SK-N-SH (cell line): ENCODE measurements at regions not wholly inside any gene's neighbourhood (a gene's known extent, or its start where the extent isn't known, plus 50 kb on each side); places are given as distances from the start of the nearest gene placed in this dataset.

Experiments
- CTCF ChIA-PET: fragments of 300-600, 350-600 bp; formaldehyde crosslinking; extraction: SDS; loops from one replicate; lab custom pipeline; 2021; lab: Yijun Ruan, JAX
- POLR2A ChIA-PET: fragments of 350-600 bp; sonication (Branson Sonifier 250); formaldehyde crosslinking; extraction: SDS; loops from one replicate; lab custom pipeline; 2020; ENCODE audit warnings: antibody characterized with exemption, inconsistent platforms; lab: Yijun Ruan, JAX
- DNase-seq: peaks from one replicate; pipeline ENCODE4 v3.0.0; 2012
- H2AFZ ChIP-seq: fragments of 200-600 bp; sonication (generic); 2 replicates; pipeline ENCODE4 v1.8.1; 2016; ENCODE audit warnings: antibody characterized with exemption, mild to moderate bottlenecking, low read depth
- H3F3A ChIP-seq: fragments of 200-600 bp; sonication (generic); replicated peaks from 2 replicates; pipeline ENCODE3; 2016; ENCODE audit warnings: antibody characterized with exemption, mild to moderate bottlenecking; ENCODE audit not compliant: insufficient read depth
- H3K27ac ChIP-seq, 2 experiments: fragments of 200-500 bp in 1 of 2; fragments of 200-600 bp in 1 of 2; sonication (Bioruptor generic) in 1 of 2; sonication (generic), shearing (Covaris generic) in 1 of 2; 2 replicates each; pipeline versions ENCODE4 v1.5.1 to v1.6.1; 2014 to 2016; ENCODE audit warnings: low read depth in 2 of 2, inconsistent platforms in 1 of 2, low read length in 1 of 2, mild to moderate bottlenecking in 1 of 2, mixed read lengths in 1 of 2
- H3K27me3 ChIP-seq: fragments of 200-600 bp; sonication (generic), shearing (Covaris generic); 2 replicates; pipeline ENCODE4 v1.6.1; 2016; ENCODE audit warnings: mixed run types; ENCODE audit not compliant: insufficient read depth
- H3K36me3 ChIP-seq, 2 experiments: fragments of 200-500 bp in 1 of 2; fragments of 200-600 bp in 1 of 2; sonication (Bioruptor generic) in 1 of 2; sonication (generic) in 1 of 2; replicated peaks in 1 of 2; 2 replicates each; pipeline versions ENCODE3 to v1.5.1; 2014 to 2016; ENCODE audit warnings: low read length in 1 of 2, mild to moderate bottlenecking in 1 of 2; ENCODE audit not compliant: insufficient read depth in 2 of 2, control insufficient read depth in 1 of 2
- H3K4me1 ChIP-seq, 2 experiments: fragments of 200-500 bp in 1 of 2; fragments of 200-600 bp in 1 of 2; sonication (Bioruptor generic) in 1 of 2; sonication (generic), shearing (Covaris generic) in 1 of 2; 2 replicates each; pipeline versions ENCODE4 v1.5.1 to v1.6.1; 2014 to 2016; ENCODE audit warnings: low read depth in 1 of 2, low read length in 1 of 2, mixed run types in 1 of 2; ENCODE audit not compliant: insufficient read depth in 2 of 2, control insufficient read depth in 1 of 2
- H3K4me2 ChIP-seq: fragments of 200-600 bp; sonication (generic), shearing (Covaris generic); 2 replicates; pipeline ENCODE4 v1.6.1; 2017; ENCODE audit warnings: mixed run types
- H3K4me3 ChIP-seq, 2 experiments: fragments of 200-500 bp in 1 of 2; fragments of 200-600 bp in 1 of 2; sonication (Bioruptor generic) in 1 of 2; sonication (generic), shearing (Covaris generic) in 1 of 2; 2 replicates each; pipeline versions ENCODE4 v1.5.1 to v1.8.1; 2014 to 2016; ENCODE audit warnings: low read depth in 2 of 2, inconsistent platforms in 1 of 2, low read length in 1 of 2, mild to moderate bottlenecking in 1 of 2, mixed read lengths in 1 of 2, moderate library complexity in 1 of 2
- H3K79me2 ChIP-seq: fragments of 200-600 bp; sonication (generic); 2 replicates; pipeline ENCODE4 v1.8.1; 2017; ENCODE audit warnings: mild to moderate bottlenecking; ENCODE audit not compliant: insufficient read depth
- H3K9ac ChIP-seq: fragments of 200-600 bp; sonication (generic); 2 replicates; pipeline ENCODE4 v1.6.1; 2017; ENCODE audit warnings: mixed run types
- H3K9me2 ChIP-seq: fragments of 200-600 bp; sonication (generic); 2 replicates; pipeline ENCODE4 v1.6.1; 2017; ENCODE audit warnings: mixed run types
- H3K9me3 ChIP-seq: fragments of 200-600 bp; sonication (generic); 2 replicates; pipeline ENCODE4 v1.6.1; 2017; ENCODE audit warnings: mixed run types, mild to moderate bottlenecking, moderate library complexity
- H4K20me1 ChIP-seq: fragments of 200-600 bp; sonication (generic); 2 replicates; pipeline ENCODE4 v1.6.1; 2017; ENCODE audit warnings: mild to moderate bottlenecking, mixed run types; ENCODE audit not compliant: insufficient read depth
- CHD2 ChIP-seq: fragments of 150-350 bp; IDR thresholded peaks from 2 replicates; pipeline ENCODE4 v1.6.1; 2018; ENCODE audit warnings: low read length; ENCODE audit not compliant: partially characterized antibody
- ELF1 ChIP-seq: IDR thresholded peaks from 2 replicates; pipeline ENCODE4 v1.4.0; 2012
- EP300 ChIP-seq, 2 experiments: IDR thresholded peaks; 2 replicates each; pipeline versions ENCODE4 v1.4.0 to v1.6.1; 2012; ENCODE audit warnings: borderline replicate concordance in 1 of 2, low read depth in 1 of 2, low read length in 1 of 2
- EZH2phosphoT487 ChIP-seq: fragments of 200-600 bp; sonication (generic); IDR thresholded peaks from 2 replicates; pipeline ENCODE4 v1.6.1; 2017; ENCODE audit warnings: low read depth, mixed run types, mild to moderate bottlenecking, antibody characterized with exemption, moderate library complexity, borderline replicate concordance
- FOSL2 ChIP-seq: IDR thresholded peaks from 2 replicates; pipeline ENCODE4 v1.4.0; 2012; ENCODE audit warnings: low read depth, mild to moderate bottlenecking, moderate library complexity, borderline replicate concordance
- FOXJ3 ChIP-seq: sonication (generic); formaldehyde crosslinking; IDR thresholded peaks from 2 replicates; pipeline ENCODE4 v1.5.1; 2020; ENCODE audit warnings: mild to moderate bottlenecking, missing genetic modification reagents
- FOXM1 ChIP-seq: IDR thresholded peaks from 2 replicates; pipeline ENCODE4 v1.4.0; 2012; ENCODE audit warnings: low read depth, mild to moderate bottlenecking
- GATA2 ChIP-seq: sonication (generic); formaldehyde crosslinking; IDR thresholded peaks from 2 replicates; pipeline ENCODE4 v1.5.0; 2020; ENCODE audit warnings: mild to moderate bottlenecking, missing genetic modification reagents
- JUND ChIP-seq: IDR thresholded peaks from 2 replicates; pipeline ENCODE4 v1.4.0; 2012
- MEF2A ChIP-seq: IDR thresholded peaks from 2 replicates; pipeline ENCODE4 v1.4.0; 2012; ENCODE audit warnings: low read depth, borderline replicate concordance
- NRF1 ChIP-seq: IDR thresholded peaks from 2 replicates; pipeline ENCODE4 v1.6.1; 2012; ENCODE audit warnings: low read depth, mild to moderate bottlenecking, low read length
- POLR2AphosphoS5 ChIP-seq: IDR thresholded peaks from 2 replicates; pipeline ENCODE4 v1.6.1; 2012; ENCODE audit warnings: low read depth, low read length
- RXRA ChIP-seq: IDR thresholded peaks from 2 replicates; pipeline ENCODE4 v1.4.0; 2012; ENCODE audit warnings: low read depth, mild to moderate bottlenecking, borderline replicate concordance
- SMC3 ChIP-seq: IDR thresholded peaks from 2 replicates; pipeline ENCODE4 v1.6.1; 2012; ENCODE audit warnings: low read depth, low read length, improper control_type of control experiment
- TAF1 ChIP-seq: IDR thresholded peaks from 2 replicates; pipeline ENCODE4 v1.6.1; 2012; ENCODE audit warnings: low read depth, mild to moderate bottlenecking, low read length, moderate library complexity, borderline replicate concordance
- TCF12 ChIP-seq: IDR thresholded peaks from 2 replicates; pipeline ENCODE4 v1.4.0; 2012
- WGBS: methylation state at CpG from one replicate; pipeline ENCODE4 v1.1.6; 2017; ENCODE audit warnings: low lambda C conversion rate; 5-methylcytosine and 5-hydroxymethylcytosine counted together
- TF ChIP-seq, protein P1 (sequence below): IDR thresholded peaks from 2 replicates; pipeline ENCODE4; 2012
- TF ChIP-seq, protein P2 (sequence below): IDR thresholded peaks from 2 replicates; pipeline ENCODE4 v1.4.0; 2012; ENCODE audit warnings: low read depth
- TF ChIP-seq, protein P3 (sequence below): fragments of 150-350 bp; IDR thresholded peaks from 2 replicates; pipeline ENCODE4 v1.6.1; 2017; ENCODE audit warnings: antibody characterized with exemption, low read length, low read depth, borderline replicate concordance
- TF ChIP-seq, protein P4 (sequence below): IDR thresholded peaks from 2 replicates; pipeline ENCODE4 v1.4.0; 2012; ENCODE audit warnings: low read depth, borderline replicate concordance
- TF ChIP-seq, protein P5 (sequence below): IDR thresholded peaks from 2 replicates; pipeline ENCODE4 v1.4.0; 2012; ENCODE audit warnings: low read depth, borderline replicate concordance

DNA sequence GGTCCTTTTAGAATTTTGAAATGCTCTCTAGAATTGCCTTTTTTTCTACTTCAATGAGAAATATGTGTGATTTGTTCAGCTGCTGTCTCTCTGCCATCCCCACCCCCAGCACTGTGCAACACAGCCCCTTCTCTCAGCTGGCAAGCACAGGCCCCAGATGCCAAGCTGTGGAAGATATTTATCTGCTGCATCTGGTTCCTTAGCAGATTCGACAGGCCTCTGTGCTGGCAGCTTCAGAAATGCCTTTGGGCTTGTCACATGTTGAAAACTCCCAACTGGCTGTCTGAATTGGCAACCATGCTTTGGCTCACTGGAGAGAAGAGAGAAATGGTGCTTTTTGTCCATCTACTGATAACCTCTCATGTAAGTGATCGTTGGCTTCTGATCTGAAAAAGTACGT, 206.7 kb upstream of the C1orf87 start (continued):
- TF ChIP-seq EP300 (IDR thresholded peaks at IDR 0.05; ENCODE audit: borderline replicate concordance in 1 of 2, low read depth in 1 of 2, low read length in 1 of 2): peak in 1 of 2 experiments; percentile 99; a peak in 3 of 4 replicates
- 0 out of 2 replicates have a peak, but pooled peaks have one; percentile 21 for TF ChIP-seq JUND
- no peak for TF ChIP-seq TAF1
- TF ChIP-seq, protein P1, sequence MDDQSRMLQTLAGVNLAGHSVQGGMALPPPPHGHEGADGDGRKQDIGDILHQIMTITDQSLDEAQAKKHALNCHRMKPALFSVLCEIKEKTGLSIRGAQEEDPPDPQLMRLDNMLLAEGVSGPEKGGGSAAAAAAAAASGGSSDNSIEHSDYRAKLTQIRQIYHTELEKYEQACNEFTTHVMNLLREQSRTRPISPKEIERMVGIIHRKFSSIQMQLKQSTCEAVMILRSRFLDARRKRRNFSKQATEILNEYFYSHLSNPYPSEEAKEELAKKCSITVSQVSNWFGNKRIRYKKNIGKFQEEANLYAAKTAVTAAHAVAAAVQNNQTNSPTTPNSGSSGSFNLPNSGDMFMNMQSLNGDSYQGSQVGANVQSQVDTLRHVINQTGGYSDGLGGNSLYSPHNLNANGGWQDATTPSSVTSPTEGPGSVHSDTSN: peak; percentile 67
- TF ChIP-seq, protein P2, sequence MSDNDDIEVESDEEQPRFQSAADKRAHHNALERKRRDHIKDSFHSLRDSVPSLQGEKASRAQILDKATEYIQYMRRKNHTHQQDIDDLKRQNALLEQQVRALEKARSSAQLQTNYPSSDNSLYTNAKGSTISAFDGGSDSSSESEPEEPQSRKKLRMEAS: peak; percentile 61; the same call in 1 of the 2 replicates
- no peak for TF ChIP-seq FOXM1
- no peak for TF ChIP-seq NRF1
- TF ChIP-seq, protein P3, sequence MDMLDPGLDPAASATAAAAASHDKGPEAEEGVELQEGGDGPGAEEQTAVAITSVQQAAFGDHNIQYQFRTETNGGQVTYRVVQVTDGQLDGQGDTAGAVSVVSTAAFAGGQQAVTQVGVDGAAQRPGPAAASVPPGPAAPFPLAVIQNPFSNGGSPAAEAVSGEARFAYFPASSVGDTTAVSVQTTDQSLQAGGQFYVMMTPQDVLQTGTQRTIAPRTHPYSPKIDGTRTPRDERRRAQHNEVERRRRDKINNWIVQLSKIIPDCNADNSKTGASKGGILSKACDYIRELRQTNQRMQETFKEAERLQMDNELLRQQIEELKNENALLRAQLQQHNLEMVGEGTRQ: no peak

DNA sequence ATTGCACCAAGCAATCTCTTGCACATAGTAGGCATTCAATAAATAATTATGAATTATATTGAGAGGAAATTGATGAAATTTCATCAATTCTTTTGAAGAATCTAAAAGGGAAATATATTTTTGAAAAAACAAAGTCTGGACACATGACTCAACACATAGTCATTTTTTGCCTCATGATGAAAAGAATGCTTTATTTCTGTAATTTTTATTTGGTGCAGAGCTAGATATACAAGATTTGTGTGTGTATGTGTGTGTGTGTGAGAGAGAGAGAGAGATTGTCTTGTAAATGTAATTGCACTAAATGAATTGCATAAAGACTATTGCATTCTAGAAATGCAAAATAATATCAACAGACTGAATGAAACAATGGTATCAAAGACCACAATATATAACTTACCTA, 206.2 kb upstream of the C1orf87 start:
- Histone ChIP-seq H3K9me2 (0 out of 2 replicates have a peak, but pooled peaks cover 3% of the 10 kb centered on the region), H3K27ac (peak overlapping the region; percentile 61 to 98), H2AFZ (no peak overlapping the region), H3K4me3 (no peak overlapping the region), H3K4me2 (peak overlapping the region; percentile 57), H3K9me3 (no peaks in the 10 kb centered on the region), H3K4me1 (peaks cover 20 to 21% of the 10 kb centered on the region in 2 experiments), H4K20me1 (no peaks in the 10 kb centered on the region), H3F3A (peaks cover 17% of the 10 kb centered on the region), H3K9ac (no peak overlapping the region), H3K36me3 (no peaks in the 10 kb centered on the region), H3K27me3 (no peaks in the 10 kb centered on the region), H3K79me2 (no peaks in the 10 kb centered on the region)
- ChIA-PET POLR2A (interaction anchor here (0.7 to 1.9 kb wide), 2 partner anchors 486 to 912 kb away, joined by 3 to 6 read pairs; no protein-coding TSS in a partner anchor), CTCF (interaction anchor here (0.6 to 3.1 kb wide), 16 partner anchors 19 to 1309 kb away, joined by 3 to 35 read pairs (median 8); no protein-coding TSS in a partner anchor)
- TF ChIP-seq FOSL2 (peak; percentile 49; the same call in 1 of the 2 replicates), JUND (peak; percentile 49)
- TF ChIP-seq, protein P4, sequence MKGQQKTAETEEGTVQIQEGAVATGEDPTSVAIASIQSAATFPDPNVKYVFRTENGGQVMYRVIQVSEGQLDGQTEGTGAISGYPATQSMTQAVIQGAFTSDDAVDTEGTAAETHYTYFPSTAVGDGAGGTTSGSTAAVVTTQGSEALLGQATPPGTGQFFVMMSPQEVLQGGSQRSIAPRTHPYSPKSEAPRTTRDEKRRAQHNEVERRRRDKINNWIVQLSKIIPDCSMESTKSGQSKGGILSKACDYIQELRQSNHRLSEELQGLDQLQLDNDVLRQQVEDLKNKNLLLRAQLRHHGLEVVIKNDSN: no peak
- DNase-seq: no peak

DNA sequence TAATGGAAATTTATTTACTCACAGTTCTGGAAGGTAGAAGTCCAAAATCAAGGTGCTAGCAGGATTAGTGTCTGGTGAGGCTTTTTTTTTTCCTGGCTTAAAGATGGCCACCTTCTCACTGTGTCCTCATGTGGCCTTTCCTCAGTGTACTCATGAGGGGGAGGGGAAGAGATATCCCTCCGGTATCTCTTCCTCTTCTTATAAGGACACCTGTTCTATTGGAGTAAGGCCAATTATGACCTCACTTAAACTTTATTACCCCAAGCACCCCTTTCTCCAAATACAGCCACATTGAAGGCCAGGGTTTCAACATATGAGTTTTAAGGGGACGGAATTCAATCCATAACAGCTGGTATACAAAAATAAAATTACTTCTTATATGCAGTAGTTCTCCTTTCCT, 203.7 kb upstream of the C1orf87 start:
- Histone ChIP-seq H3K36me3 (no peaks in the 10 kb centered on the region), H3K9ac (no peak overlapping the region), H3K9me3 (no peaks in the 10 kb centered on the region), H2AFZ (no peak overlapping the region), H3K27ac (no peak overlapping the region), H3K9me2 (0 out of 2 replicates have a peak, but pooled peaks cover 6% of the 10 kb centered on the region), H3K79me2 (no peaks in the 10 kb centered on the region), H4K20me1 (no peaks in the 10 kb centered on the region), H3K4me2 (no peak overlapping the region), H3K4me1 (peaks cover 20 to 21% of the 10 kb centered on the region in 2 experiments), H3F3A (peaks cover 17% of the 10 kb centered on the region), H3K4me3 (no peak overlapping the region), H3K27me3 (no peaks in the 10 kb centered on the region)
- ChIA-PET CTCF (no interaction called here), POLR2A (no interaction called here)
- WGBS: 75% methylated on average over 2 of the region's 2 CpGs
- DNase-seq: no peak
- TF ChIP-seq, protein P4: no peak
- no peak for TF ChIP-seq RXRA
- no peak for TF ChIP-seq MEF2A
- TF ChIP-seq TAF1: no peak
- no peak for TF ChIP-seq TCF12
- TF ChIP-seq SMC3: no peak
- TF ChIP-seq GATA2 (CRISPR knock-in tag): no peak
- no peak for TF ChIP-seq POLR2AphosphoS5
- TF ChIP-seq, protein P5, sequence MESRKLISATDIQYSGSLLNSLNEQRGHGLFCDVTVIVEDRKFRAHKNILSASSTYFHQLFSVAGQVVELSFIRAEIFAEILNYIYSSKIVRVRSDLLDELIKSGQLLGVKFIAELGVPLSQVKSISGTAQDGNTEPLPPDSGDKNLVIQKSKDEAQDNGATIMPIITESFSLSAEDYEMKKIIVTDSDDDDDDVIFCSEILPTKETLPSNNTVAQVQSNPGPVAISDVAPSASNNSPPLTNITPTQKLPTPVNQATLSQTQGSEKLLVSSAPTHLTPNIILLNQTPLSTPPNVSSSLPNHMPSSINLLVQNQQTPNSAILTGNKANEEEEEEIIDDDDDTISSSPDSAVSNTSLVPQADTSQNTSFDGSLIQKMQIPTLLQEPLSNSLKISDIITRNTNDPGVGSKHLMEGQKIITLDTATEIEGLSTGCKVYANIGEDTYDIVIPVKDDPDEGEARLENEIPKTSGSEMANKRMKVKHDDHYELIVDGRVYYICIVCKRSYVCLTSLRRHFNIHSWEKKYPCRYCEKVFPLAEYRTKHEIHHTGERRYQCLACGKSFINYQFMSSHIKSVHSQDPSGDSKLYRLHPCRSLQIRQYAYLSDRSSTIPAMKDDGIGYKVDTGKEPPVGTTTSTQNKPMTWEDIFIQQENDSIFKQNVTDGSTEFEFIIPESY: no peak
- no peak for TF ChIP-seq EZH2phosphoT487
- TF ChIP-seq, protein P2: no peak
- TF ChIP-seq ELF1: no peak
- no peak for TF ChIP-seq CHD2
- no peak for TF ChIP-seq FOXJ3 (CRISPR knock-in tag)
